ENCODE measurements at regions not wholly inside any gene's neighbourhood (a gene's known extent, or its start where the extent isn't known, plus 50 kb on each side); places are given as distances from the start of the nearest gene placed in this dataset.
"Not testable (repeated sequence)": the region's sequence is repeated elsewhere in the genome, so short reads cannot be mapped to it uniquely, and the experiment has no call there.

GRCh38 chr7:9725940-9726663 lies 1247.6 kb upstream of the PHF14 start:
- DNase-seq = not testable (repeated sequence)

GRCh38 chr7:9726811-9727210 lies 1246.9 kb upstream of the PHF14 start:
- DNase-seq = not testable (repeated sequence)

DNA sequence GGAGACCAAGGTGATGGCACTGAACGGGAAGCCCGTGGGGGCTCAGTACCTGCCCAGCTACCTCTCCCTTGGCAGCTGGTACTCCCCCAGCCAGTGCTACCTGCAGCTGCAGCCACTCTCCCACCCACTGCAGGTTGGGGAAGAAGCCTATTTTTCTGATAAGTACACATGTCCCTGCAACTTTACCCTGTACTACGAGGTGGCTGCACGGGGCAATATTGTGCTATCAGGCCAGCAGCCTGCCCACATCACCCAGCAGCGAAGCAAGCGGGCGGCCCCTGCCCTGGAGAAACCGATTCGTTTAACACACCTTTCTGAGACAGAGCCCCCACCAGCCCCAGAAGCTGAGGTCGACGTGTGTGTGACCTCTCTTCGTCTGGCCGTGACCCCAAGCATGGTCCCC lies 1246.2 kb upstream of the PHF14 start:
- DNase-seq = not testable (repeated sequence)

DNA sequence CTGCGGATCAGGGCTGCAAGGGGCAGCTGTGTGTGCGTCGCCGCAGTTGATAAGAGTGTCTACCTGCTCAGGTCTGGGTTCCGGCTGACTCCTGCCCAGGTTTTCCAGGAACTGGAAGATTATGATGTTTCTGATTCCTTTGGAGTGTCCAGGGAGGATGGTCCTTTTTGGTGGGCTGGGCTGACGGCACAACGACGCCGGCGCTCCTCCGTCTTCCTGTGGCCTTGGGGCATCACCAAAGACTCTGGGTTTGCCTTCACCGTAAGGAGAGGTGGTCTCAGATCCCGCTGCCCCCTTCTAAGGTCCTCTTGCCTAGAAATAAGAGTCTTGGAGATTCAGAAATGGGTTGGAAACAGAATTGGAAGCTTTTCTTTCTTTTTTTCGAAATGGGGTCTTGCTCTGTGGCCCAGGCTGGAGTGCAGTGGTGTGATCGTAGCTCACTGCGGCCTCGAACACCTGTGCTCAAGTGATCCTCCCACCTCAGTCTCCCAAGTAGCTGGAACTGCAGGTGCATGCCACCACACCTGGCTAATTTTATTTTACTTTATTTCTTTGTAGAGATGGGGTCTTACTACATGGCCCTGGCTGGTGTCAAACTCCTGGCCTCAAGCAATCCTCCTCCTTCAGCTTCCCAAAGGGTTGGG lies 1245.5 kb upstream of the PHF14 start:
- DNase-seq = not testable (repeated sequence)

GRCh38 chr7:9752033-9752432 lies 1221.6 kb upstream of the PHF14 start:
- DNase-seq = no peak

- no peak for DNase-seq
Observed at GRCh38 chr7:9761224-9761623, 1212.4 kb upstream of the PHF14 start.

DNA sequence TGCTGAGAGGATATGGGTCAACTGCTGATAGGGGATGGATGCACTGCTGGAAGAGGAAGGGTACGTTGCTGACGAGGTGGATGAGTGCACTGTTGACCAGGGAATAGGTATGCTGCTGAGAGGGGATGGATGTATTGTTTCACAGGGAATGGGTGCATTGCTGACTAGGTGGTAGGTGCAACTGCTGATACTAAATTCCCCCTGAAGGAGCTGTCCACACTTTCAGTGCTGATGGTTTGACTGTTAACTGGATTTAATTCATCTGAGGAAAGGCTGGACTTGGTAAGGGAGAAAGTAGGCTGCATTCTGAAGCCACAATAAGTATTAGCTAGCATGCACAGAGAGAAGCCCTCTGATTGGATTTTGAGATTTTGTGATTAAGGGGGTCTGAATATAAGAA lies 1196.8 kb upstream of the PHF14 start:
- DNase-seq = no peak

GRCh38 chr7:9778367-9778766 lies 1195.3 kb upstream of the PHF14 start:
- no peak for DNase-seq

- no peak for DNase-seq
Observed at GRCh38 chr7:9781710-9782109, 1192.0 kb upstream of the PHF14 start.

DNA sequence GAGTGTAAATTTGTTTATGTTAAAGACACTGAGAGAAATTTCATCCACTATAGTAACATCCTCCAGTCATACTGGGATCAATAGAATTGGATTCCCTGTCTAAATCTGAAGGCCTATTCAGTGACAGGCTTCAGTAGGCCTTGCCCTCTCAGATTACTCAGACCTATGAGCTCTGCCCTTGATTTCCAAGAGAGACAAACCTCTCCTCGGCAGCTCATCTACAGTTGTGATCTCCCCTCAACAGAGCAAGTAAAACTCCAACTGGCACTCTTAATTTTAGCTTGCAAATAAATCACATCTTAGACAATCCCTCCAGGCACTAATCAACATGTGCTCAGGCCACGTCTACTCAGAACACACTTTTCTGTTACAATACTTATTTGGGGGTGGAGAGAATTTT lies 1191.4 kb upstream of the PHF14 start:
- DNase-seq = no peak

DNA sequence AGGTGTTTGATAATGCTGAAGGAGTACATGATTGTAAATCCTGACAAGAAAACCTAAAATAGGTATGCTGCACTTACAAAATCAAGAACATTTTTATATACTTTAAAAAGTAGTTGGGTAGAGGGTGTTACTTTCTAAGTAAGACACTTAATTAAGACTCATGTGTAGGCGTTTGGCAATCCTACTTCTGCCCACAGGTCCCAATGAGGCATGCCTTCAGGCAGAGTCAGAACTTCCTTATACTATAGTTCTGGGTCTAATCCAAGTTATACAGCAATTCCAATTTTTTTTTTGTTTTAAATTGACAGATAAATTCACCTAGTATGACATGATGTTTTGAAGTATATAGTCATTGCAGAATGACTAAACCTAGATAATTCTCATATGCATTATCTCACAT lies 1188.5 kb upstream of the PHF14 start:
- no peak for DNase-seq

GRCh38 chr7:9796241-9796640 lies 1177.4 kb upstream of the PHF14 start:
- no peak for DNase-seq

- no peak for DNase-seq
Observed at GRCh38 chr7:9822458-9823290, 1151.0 kb upstream of the PHF14 start.

DNA sequence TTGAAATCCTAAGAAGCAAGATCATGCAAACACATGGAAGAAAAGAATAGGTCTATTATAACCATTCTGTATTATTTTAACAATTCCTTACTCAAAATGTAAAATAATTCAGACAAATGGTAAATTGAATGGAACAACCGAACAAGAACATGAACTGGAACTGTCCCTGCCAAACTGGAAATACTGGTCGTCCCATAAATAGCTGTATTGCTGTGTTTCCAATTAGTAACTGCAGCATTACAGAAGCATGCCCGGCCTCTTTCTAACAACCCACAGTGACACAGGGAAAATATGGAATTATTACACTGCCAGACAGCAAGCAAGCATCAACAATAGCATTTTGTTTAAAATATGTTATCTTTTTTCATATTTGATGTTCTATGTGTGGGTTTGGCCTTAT lies 1138.5 kb upstream of the PHF14 start:
- no peak for DNase-seq

GRCh38 chr7:9836671-9837070 lies 1137.0 kb upstream of the PHF14 start:
- no peak for DNase-seq

DNA sequence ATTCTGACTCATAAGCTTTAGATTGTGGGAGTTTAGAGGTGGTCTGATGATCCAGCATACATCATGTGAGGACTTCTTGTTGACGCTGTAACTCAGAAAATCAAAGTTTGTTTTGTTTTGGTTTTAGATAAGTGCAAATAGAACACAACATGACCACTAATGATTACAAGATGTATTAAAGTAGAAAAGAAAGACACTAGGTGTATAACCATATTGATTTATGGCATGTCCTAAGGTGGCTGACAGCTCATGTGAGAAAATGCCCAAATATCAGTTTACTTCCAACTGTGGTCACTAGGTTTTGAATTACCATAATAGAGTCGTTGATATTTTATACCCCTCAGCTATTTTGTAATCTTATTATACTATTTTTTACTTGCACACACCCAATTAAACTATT lies 1131.4 kb upstream of the PHF14 start:
- no peak for DNase-seq

GRCh38 chr7:9846902-9847301 lies 1126.8 kb upstream of the PHF14 start:
- DNase-seq = no peak

GRCh38 chr7:9854605-9855004 lies 1119.1 kb upstream of the PHF14 start:
- no peak for DNase-seq

DNA sequence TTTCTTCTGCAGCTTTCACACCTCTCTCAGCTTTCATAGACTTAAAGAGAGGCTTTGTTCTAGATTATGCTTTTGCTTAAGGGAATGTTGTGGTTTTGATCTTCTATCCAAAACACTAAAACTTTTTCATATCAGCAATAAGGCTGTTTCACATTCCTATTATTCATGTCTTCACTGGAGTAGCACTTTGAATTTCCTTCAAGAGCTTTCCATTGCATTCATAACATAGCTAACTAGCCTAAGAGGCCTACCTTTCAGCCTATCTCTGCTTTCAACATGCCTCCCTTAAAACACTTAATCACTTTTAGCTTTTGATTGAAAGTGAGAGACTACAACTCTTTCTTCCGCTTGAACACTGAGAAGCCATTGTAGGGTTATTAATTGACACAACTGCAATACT lies 1117.0 kb upstream of the PHF14 start:
- no peak for DNase-seq

DNA sequence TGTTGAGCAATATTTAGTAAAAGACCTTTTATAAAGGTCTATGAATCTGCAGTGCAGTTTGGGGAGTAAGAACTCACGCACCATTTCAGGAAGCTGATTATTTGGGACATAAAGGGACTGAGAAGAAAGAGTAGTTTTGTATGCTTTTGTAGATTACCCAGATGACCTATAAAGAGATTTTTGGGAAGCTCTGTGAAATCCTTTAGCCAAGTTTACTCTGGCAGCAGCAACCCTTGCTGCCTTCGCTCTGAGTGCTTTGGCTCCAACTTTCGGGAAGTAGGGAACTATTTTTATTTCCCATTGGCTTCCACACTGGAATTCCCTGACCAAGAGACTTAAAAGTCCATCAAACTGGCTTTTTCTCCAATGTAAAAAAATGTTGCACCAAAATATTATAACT lies 1110.1 kb upstream of the PHF14 start:
- DNase-seq = no peak

DNA sequence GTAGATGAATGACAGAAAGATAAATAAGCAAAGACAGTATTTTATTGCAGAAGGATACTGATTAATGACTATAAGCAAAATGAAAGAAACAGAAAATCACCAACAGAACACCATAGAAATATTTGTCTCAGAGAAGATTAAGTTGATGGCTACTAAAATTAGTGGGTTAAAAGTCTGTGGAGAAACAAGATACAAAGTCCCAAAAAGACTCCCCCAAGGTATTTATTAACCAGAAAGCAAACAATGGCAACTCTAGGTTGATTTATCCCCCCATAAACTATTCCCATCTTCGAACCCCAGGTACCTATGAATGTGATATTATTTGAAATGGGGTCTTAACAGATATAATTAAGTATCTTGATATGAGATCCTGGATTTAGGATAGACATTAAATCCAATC lies 1104.5 kb upstream of the PHF14 start:
- DNase-seq = no peak

DNA sequence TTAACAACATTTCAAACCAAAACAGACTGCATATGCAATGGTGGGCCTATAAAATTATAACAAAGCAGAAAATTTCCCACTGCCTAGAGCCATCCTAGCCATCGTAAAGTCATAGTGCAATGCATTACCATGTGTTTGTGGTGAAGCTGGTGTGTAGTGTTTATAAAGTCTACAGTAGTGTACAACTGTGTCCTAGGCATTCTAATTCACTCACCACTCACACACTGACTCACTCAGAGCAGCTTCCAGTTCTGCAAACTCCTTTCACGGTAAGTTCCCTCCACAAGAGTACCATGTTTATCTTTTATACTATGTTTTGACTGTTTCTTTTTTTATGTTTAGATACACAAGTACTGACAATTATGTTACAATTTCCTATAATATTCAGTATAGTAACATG lies 1104.1 kb upstream of the PHF14 start:
- DNase-seq = no peak

DNA sequence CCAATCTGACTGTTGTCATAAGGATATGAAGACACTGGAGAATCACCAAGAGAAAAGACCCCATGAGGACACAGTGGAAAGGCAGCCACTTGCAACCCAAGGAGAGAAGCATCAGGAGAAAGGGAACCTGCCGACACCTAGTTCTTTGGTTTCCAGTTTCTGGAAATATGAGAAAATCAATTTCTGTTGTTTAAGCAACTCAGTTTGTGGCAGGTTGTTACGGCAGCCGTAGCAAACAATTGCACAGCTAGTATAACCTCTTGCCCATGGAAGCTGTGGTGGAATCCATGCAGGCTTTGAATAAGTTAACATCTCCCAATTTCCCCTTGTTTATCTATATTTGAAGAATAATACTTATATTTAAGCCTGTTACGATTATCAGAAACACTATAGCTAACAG lies 1103.0 kb upstream of the PHF14 start:
- no peak for DNase-seq

DNA sequence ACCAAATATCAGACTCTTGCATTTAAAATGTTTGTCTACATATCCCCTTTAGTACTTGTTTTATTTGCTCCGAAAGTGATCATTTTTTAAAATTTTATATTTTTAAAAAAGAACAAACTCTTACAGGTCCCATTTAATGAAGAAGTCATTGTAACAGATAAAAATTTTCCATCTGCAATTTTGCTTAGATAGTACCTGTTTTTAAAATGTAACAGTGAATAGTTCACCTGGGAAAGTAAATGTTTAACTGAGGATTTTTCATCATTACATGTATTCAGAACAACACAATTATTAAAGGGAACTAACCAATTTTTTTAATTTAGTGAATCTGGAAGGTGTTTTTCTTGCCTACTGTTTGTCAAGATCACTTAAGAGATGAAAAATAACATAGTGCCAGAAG lies 1099.5 kb upstream of the PHF14 start:
- no peak for DNase-seq

Data from activated T-cell treated with anti-CD3 and anti-CD28 coated beads, Interleukin-2, amount 50 U/mL, for 48 hours (primary cell).